ENCODE measurements at regions not wholly inside any gene's neighbourhood (a gene's known extent, or its start where the extent isn't known, plus 50 kb on each side); places are given as distances from the start of the nearest gene placed in this dataset.

- TF ChIP-seq CTCF (IDR thresholded peaks at IDR 0.05; ENCODE audit: low read depth, low read length, poor library complexity, severe bottlenecking) (no peak), EZH2phosphoT487 (IDR thresholded peaks at IDR 0.05; ENCODE audit: borderline replicate concordance, low read length) (no peak)
These were observed 51.5 kb upstream of the FOXN3 start for GRCh38 chr14:89468566-89468965.

Data from DOHH2 (cell line).